ENCODE measurements at regions not wholly inside any gene's neighbourhood (a gene's known extent, or its start where the extent isn't known, plus 50 kb on each side); places are given as distances from the start of the nearest gene placed in this dataset.

DNA sequence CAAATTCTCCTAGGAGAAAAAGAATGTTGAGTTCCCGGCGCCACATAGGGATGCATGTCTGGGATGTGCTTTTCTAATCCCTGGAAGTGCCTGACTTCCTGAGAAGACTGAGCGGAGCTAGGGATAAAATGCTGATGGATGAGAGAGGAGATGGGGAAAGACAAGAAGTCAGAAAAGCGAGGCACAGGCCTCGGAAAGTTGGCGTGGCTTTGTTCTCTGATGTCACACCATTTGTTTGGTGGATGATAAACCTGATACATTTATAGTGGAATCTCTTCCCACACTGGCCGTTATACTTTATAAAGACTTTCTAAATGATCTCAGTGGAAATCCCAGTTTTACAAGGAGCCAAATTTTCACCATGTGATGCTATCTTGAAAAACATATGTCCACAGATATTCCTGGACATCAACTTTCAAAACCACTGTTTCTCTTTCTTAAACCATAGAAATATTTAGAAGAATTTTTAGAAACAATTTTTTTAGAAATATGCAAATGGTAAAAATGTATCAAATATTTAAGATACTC is 188.8 kb upstream of the SVIL start:
- Histone ChIP-seq H3K27ac (peak overlapping the region in 1 of 12 donors; percentile 84), H3K27me3 (no peaks in the 10 kb centered on the region), H3K4me1 (peaks cover 0 to 10% (median 0%) of the 10 kb centered on the region in 12 donors), H3K36me3 (no peaks in the 10 kb centered on the region), H3K9me3 (no peaks in the 10 kb centered on the region), H3K4me3 (no peak overlapping the region)
- DNase-seq: no peak
- 63 to 74% (median 69%) methylated on average over 7 of the region's 7 CpGs for WGBS, 4 donors
- no peak for ATAC-seq
- TF ChIP-seq, protein P1, sequence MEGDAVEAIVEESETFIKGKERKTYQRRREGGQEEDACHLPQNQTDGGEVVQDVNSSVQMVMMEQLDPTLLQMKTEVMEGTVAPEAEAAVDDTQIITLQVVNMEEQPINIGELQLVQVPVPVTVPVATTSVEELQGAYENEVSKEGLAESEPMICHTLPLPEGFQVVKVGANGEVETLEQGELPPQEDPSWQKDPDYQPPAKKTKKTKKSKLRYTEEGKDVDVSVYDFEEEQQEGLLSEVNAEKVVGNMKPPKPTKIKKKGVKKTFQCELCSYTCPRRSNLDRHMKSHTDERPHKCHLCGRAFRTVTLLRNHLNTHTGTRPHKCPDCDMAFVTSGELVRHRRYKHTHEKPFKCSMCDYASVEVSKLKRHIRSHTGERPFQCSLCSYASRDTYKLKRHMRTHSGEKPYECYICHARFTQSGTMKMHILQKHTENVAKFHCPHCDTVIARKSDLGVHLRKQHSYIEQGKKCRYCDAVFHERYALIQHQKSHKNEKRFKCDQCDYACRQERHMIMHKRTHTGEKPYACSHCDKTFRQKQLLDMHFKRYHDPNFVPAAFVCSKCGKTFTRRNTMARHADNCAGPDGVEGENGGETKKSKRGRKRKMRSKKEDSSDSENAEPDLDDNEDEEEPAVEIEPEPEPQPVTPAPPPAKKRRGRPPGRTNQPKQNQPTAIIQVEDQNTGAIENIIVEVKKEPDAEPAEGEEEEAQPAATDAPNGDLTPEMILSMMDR (IDR thresholded peaks at IDR 0.05): no peak
- no peak for TF ChIP-seq POLR2A (IDR thresholded peaks at IDR 0.05)
- intact Hi-C loops (cut with DNase I): no loop called here

DNA sequence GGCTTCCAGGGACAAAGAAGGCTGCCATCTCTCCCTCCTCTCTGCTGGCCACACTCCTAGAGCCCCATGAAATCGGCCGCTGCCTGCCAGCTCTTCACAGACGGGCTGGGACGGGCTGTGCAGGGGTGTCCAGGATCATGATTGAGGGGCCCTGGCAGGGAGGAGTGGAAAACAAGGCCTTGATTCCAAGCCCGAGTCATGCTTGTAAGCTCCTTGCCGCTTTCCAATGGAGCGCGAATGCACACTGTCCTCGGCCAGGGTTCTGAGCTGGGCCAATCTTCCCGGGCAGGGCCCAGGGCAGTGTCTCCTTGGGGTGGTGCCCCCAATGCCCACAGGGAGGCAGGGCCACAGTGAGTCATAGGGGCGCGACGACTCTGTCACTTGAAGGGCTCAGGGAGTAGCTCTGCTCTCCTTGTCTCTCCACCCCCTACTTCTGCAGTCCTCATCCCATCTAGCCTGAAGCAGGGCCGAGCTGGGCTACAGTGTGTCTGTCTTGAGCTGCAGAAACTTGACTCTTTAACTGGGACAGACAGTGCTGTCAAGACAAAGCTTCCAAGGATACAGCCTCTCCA is 186.2 kb upstream of the SVIL start:
- DNase-seq (peak in 1 of 5 donors; percentile 60), ATAC-seq (peak in 3 of 4 donors; percentile 63 to 90 (median 78))
- 86 to 90% (median 88%) methylated on average over 10 to 14 of the region's 14 CpGs for WGBS, 4 donors
- Histone ChIP-seq H3K9me3 (no peaks in the 10 kb centered on the region), H3K36me3 (no peaks in the 10 kb centered on the region), H3K27me3 (no peaks in the 10 kb centered on the region), H3K4me3 (no peak overlapping the region), H3K4me1 (no peaks in the 10 kb centered on the region), H3K27ac (peak overlapping the region in 1 of 12 donors; percentile 84)
- TF ChIP-seq, protein P1 (IDR thresholded peaks at IDR 0.05): no peak
- no peak for TF ChIP-seq POLR2A (IDR thresholded peaks at IDR 0.05)
- intact Hi-C loops (cut with DNase I): no loop called here

GRCh38 chr10:29816801-29817558 is 182.2 kb upstream of the SVIL start:
- H3K4me3 ChIP-seq: no peak overlapping the region
- H3K36me3 ChIP-seq: no peaks in the 10 kb centered on the region
- DNase-seq (no peak), ATAC-seq (no peak)
- WGBS, 4 donors: 91 to 95% (median 92%) methylated on average over 14 of the region's 14 CpGs
- no peaks in the 10 kb centered on the region for H3K9me3 ChIP-seq
- peak overlapping the region in 1 of 12 donors; percentile 90 for H3K27ac ChIP-seq
- no peak for TF ChIP-seq POLR2A (IDR thresholded peaks at IDR 0.05)
- TF ChIP-seq, protein P1 (IDR thresholded peaks at IDR 0.05): no peak
- intact Hi-C loops (cut with DNase I): no loop called here
- peaks cover 0 to 6% (median 3%) of the 10 kb centered on the region in 12 donors for H3K4me1 ChIP-seq
- H3K27me3 ChIP-seq: no peaks in the 10 kb centered on the region

- no peak for TF ChIP-seq POLR2A (IDR thresholded peaks at IDR 0.05)
- TF ChIP-seq, protein P1 (IDR thresholded peaks at IDR 0.05): no peak
- peaks cover 0 to 18% (median 12%) of the 10 kb centered on the region in 12 donors for H3K4me1 ChIP-seq
- H3K27ac ChIP-seq: peak overlapping the region in 1 of 12 donors; percentile 90
- 82 to 85% (median 84%) methylated on average over 2 of the region's 2 CpGs for WGBS, 4 donors
- no peak for ATAC-seq
- H3K9me3 ChIP-seq: no peaks in the 10 kb centered on the region
- no peak for DNase-seq
- no peaks in the 10 kb centered on the region for H3K36me3 ChIP-seq
- intact Hi-C loops (cut with DNase I): no loop called here
- no peak overlapping the region for H3K4me3 ChIP-seq
- H3K27me3 ChIP-seq: no peaks in the 10 kb centered on the region
Observed at GRCh38 chr10:29815572-29815971, 180.8 kb upstream of the SVIL start.
